Epithelial cell of esophagus (primary cell): ENCODE measurements at regions not wholly inside any gene's neighbourhood (a gene's known extent, or its start where the extent isn't known, plus 50 kb on each side); places are given as distances from the start of the nearest gene placed in this dataset.
"Not testable (repeated sequence)": the region's sequence is repeated elsewhere in the genome, so short reads cannot be mapped to it uniquely, and the experiment has no call there.

Experiments
- DNase-seq: peaks from one replicate; pipeline ENCODE4 v3.0.0; 2010; ENCODE audit warnings: low read depth
- H3K4me3 ChIP-seq: 2 replicates; pipeline ENCODE4 v1.5.1; 2011; ENCODE audit warnings: mild to moderate bottlenecking, low read length, control low read depth
- CTCF ChIP-seq: IDR thresholded peaks from 2 replicates; pipeline ENCODE4 v1.5.1; 2011; ENCODE audit warnings: low read depth, mild to moderate bottlenecking, low read length, control low read depth, inconsistent platforms; ENCODE audit not compliant: insufficient read depth; ENCODE audit errors: missing control alignments

- TF ChIP-seq CTCF: no peak
- H3K4me3 ChIP-seq: no peak overlapping the region
- no peak for DNase-seq
Measured at GRCh38 chr15:63440756-63441155, 59.1 kb upstream of the CA12 start.

- H3K4me3 ChIP-seq: no peak overlapping the region
- no peak for TF ChIP-seq CTCF
- DNase-seq: no peak
Measured at GRCh38 chr15:63441266-63441665, 59.6 kb upstream of the CA12 start.

GRCh38 chr15:63442080-63442479, 60.4 kb upstream of the CA12 start:
- no peak for DNase-seq
- no peak overlapping the region for H3K4me3 ChIP-seq
- no peak for TF ChIP-seq CTCF

DNA sequence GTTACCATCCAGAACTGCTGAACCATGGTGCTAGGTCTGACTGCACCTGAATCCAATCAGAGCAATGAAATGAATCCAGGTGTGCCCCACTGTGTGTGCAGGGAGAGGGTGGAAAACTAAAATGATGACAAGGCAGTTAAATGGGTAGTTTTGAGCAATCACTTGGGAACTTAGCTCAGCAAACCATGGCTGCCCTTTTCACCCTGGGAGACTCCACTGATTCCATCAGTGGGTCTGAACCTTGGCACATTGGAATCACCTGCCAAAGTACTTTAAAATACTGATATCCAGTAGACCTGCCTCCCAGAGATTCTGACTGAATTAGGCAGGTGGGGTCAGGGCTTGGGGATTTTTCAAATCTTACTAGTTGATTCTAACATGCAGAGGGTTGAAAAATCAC, 59.8 kb upstream of the USP3 start:
- no peak for DNase-seq
- TF ChIP-seq CTCF: no peak
- H3K4me3 ChIP-seq: no peak overlapping the region

- DNase-seq: no peak
- no peak overlapping the region for H3K4me3 ChIP-seq
- TF ChIP-seq CTCF: no peak
Measured at GRCh38 chr15:63446255-63446654, 58.1 kb upstream of the USP3 start.

DNA sequence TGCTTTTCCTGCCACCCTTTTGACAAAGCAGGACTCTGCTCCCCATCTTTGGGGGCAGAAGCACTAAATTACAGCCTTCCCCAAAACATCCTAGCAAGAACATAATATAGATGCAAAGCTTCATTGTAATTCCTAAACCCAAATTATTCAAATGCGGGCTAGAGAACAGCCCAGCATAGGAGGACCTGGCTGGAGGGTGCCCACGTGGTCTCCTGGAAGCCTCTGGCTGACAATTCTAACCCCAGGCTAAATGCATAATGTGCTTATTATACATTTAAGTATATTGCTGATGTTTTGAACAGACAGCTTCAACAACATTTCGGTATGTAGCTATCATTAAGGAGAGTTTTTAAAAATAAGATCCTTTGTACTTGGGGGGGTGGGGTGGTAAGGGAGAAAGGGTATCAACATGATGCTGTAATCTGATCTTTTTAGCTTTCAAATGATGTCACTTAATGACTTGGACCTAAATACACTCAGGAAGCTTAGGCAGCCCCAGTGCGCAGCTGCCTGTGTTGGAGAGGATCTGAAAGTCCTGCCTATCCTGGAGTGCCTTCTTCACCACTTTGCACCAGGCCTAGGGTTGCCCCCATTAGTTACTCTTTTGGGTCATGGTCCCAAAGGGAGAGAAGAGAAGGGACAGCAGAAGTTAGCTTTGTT, 57.2 kb upstream of the USP3 start:
- no peak for TF ChIP-seq CTCF
- no peak for DNase-seq
- no peak overlapping the region for H3K4me3 ChIP-seq

DNA sequence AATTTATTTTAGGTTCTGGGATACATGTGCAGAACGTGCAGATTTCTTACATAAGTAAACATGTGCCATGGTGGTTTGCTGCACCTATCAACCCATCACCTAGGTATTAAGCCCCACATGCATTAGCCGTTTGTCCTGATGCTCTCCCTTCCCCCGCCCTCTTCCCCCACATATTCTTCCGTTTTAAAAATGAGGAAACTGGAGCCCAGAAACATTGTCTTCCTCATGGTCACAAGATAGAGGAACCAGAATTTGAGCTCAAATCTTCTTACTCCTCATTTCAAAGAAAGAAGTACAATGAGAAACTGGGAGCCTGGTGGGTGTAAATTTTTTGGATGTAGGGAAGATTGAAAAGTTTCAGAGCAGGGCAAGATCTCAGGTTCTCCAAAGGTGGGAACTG, 56.1 kb upstream of the USP3 start:
- no peak for TF ChIP-seq CTCF
- H3K4me3 ChIP-seq: no peak overlapping the region
- DNase-seq: no peak

- not testable (repeated sequence) for DNase-seq, H3K4me3 ChIP-seq
Measured at GRCh38 chr15:63448872-63449555, 55.4 kb upstream of the USP3 start.
